ENCODE measurements at regions not wholly inside any gene's neighbourhood (a gene's known extent, or its start where the extent isn't known, plus 50 kb on each side); places are given as distances from the start of the nearest gene placed in this dataset.

DNA sequence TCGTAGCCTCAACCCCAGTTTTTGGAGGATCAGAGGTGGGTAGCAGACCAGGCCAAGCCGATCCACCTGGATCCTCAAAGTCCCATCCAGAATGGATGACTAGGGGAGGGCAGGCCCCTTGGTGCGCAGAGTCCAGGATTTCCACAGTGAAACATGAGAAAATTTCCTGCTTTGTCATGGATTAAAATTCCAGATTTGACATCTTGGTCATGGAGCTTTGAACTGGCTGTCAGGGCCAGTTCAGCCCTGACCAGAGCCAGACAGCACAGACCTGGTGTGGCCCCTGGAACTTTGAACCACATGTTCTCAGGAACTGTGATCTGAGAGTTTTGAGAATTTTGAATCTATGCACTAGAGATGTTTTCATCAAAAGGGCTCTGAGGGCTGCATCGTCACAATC is 177.5 kb downstream of the MN1 start:
- peaks cover 12% of the 10 kb centered on the region for H3K4me1 ChIP-seq (ENCODE audit: control insufficient read depth, extremely low read depth, insufficient read depth, low read length)
- H3K79me2 ChIP-seq (ENCODE audit: control insufficient read depth, insufficient read depth, low read length): no peaks in the 10 kb centered on the region
- H3K4me2 ChIP-seq (ENCODE audit: control insufficient read depth, extremely low read depth, insufficient read depth, low read depth, low read length): no peak overlapping the region
- H2AFZ ChIP-seq (ENCODE audit: control insufficient read depth, low read length): no peak overlapping the region
- no peaks in the 10 kb centered on the region for H3K36me3 ChIP-seq (ENCODE audit: control insufficient read depth in 2 of 2, extremely low read depth in 1 of 2, insufficient read depth in 2 of 2, low read length in 2 of 2)
- H4K20me1 ChIP-seq (ENCODE audit: control insufficient read depth, extremely low read depth, insufficient read depth, low read length): no peaks in the 10 kb centered on the region
- TF ChIP-seq, protein P1, sequence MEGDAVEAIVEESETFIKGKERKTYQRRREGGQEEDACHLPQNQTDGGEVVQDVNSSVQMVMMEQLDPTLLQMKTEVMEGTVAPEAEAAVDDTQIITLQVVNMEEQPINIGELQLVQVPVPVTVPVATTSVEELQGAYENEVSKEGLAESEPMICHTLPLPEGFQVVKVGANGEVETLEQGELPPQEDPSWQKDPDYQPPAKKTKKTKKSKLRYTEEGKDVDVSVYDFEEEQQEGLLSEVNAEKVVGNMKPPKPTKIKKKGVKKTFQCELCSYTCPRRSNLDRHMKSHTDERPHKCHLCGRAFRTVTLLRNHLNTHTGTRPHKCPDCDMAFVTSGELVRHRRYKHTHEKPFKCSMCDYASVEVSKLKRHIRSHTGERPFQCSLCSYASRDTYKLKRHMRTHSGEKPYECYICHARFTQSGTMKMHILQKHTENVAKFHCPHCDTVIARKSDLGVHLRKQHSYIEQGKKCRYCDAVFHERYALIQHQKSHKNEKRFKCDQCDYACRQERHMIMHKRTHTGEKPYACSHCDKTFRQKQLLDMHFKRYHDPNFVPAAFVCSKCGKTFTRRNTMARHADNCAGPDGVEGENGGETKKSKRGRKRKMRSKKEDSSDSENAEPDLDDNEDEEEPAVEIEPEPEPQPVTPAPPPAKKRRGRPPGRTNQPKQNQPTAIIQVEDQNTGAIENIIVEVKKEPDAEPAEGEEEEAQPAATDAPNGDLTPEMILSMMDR (optimal IDR thresholded peaks at IDR 0.05 in 1 of 3, IDR thresholded peaks at IDR 0.05 in 1 of 3, conservative IDR thresholded peaks at IDR 0.05 in 1 of 3; ENCODE audit: extremely low read depth in 1 of 3, insufficient read depth in 2 of 3, low read length in 3 of 3): no peak
- no peak for TF ChIP-seq EZH2 (IDR thresholded peaks at IDR 0.05; ENCODE audit: low read length)
- no peaks in the 10 kb centered on the region for H3K9me1 ChIP-seq (ENCODE audit: control insufficient read depth, extremely low read depth, insufficient read depth, low read length)
- H3K27me3 ChIP-seq (ENCODE audit: control insufficient read depth, extremely low read depth, insufficient read depth, low read length): no peaks in the 10 kb centered on the region
- DNase-seq (ENCODE audit: low read depth, low spot score) (no peak), FAIRE-seq (no peak)
- H3K4me3 ChIP-seq (ENCODE audit: control insufficient read depth in 2 of 3, extremely low read depth in 1 of 3, insufficient read depth in 2 of 3, low read depth in 1 of 3, low read length in 3 of 3): no peak overlapping the region
- H3K9me3 ChIP-seq (ENCODE audit: control insufficient read depth, low read depth, low read length): no peaks in the 10 kb centered on the region
- no peak overlapping the region for H3K27ac ChIP-seq (ENCODE audit: control insufficient read depth, insufficient read depth, low read length)
- dilution Hi-C loops (cut with MboI; ENCODE audit: extremely low pct_ligation_motif_present, low sequenced_read_pairs): no loop called here
- H3K9ac ChIP-seq (ENCODE audit: control insufficient read depth, extremely low read depth, insufficient read depth, low read length): no peak overlapping the region

- FAIRE-seq (no peak), DNase-seq (ENCODE audit: low read depth, low spot score) (no peak)
- H3K9ac ChIP-seq (ENCODE audit: control insufficient read depth, extremely low read depth, insufficient read depth, low read length): no peak overlapping the region
- no peak for TF ChIP-seq EZH2 (IDR thresholded peaks at IDR 0.05; ENCODE audit: low read length)
- TF ChIP-seq, protein P1 (optimal IDR thresholded peaks at IDR 0.05 in 1 of 3, IDR thresholded peaks at IDR 0.05 in 1 of 3, conservative IDR thresholded peaks at IDR 0.05 in 1 of 3; ENCODE audit: extremely low read depth in 1 of 3, insufficient read depth in 2 of 3, low read length in 3 of 3): no peak
- no peaks in the 10 kb centered on the region for H3K9me1 ChIP-seq (ENCODE audit: control insufficient read depth, extremely low read depth, insufficient read depth, low read length)
- H3K79me2 ChIP-seq (ENCODE audit: control insufficient read depth, insufficient read depth, low read length): no peaks in the 10 kb centered on the region
- no peak overlapping the region for H2AFZ ChIP-seq (ENCODE audit: control insufficient read depth, low read length)
- no peak overlapping the region for H3K27ac ChIP-seq (ENCODE audit: control insufficient read depth, insufficient read depth, low read length)
- H3K4me1 ChIP-seq (ENCODE audit: control insufficient read depth, extremely low read depth, insufficient read depth, low read length): peaks cover 16% of the 10 kb centered on the region
- no peaks in the 10 kb centered on the region for H3K27me3 ChIP-seq (ENCODE audit: control insufficient read depth, extremely low read depth, insufficient read depth, low read length)
- no peaks in the 10 kb centered on the region for H3K9me3 ChIP-seq (ENCODE audit: control insufficient read depth, low read depth, low read length)
- dilution Hi-C loops (cut with MboI; ENCODE audit: extremely low pct_ligation_motif_present, low sequenced_read_pairs): no loop called here
- no peak overlapping the region for H3K4me2 ChIP-seq (ENCODE audit: control insufficient read depth, extremely low read depth, insufficient read depth, low read depth, low read length)
- no peak overlapping the region for H3K4me3 ChIP-seq (ENCODE audit: control insufficient read depth in 2 of 3, extremely low read depth in 1 of 3, insufficient read depth in 2 of 3, low read depth in 1 of 3, low read length in 3 of 3)
- H3K36me3 ChIP-seq (ENCODE audit: control insufficient read depth in 2 of 2, extremely low read depth in 1 of 2, insufficient read depth in 2 of 2, low read length in 2 of 2): no peaks in the 10 kb centered on the region
- H4K20me1 ChIP-seq (ENCODE audit: control insufficient read depth, extremely low read depth, insufficient read depth, low read length): no peaks in the 10 kb centered on the region
These were observed 176.9 kb downstream of the MN1 start for GRCh38 chr22:27624705-27625104.

All from keratinocyte (primary cell).